ENCODE measurements at regions not wholly inside any gene's neighbourhood (a gene's known extent, or its start where the extent isn't known, plus 50 kb on each side); places are given as distances from the start of the nearest gene placed in this dataset.
"Not testable (repeated sequence)": the region's sequence is repeated elsewhere in the genome, so short reads cannot be mapped to it uniquely, and the experiment has no call there.

DNA sequence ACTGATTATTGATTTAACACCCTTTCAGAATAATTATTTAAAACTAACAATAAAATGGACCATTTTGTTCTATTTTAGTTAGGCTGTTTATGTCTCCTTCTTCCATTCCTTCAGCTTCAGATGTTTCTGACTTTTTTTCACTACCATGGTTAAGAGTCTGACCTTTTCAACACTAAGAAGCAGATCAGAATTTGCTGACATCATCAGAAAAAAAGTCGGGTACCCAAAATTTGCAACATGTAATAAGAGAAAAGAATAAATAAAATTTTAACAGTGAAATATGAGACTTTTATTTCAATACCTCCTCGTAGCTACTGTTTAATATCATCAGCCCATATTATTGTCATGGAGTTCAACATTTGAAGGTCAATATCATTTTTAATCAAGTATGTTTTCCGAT is 1158.3 kb downstream of the RPIA start:
- no peaks in the 10 kb centered on the region for H3K79me1 ChIP-seq (ENCODE audit: low read length)
- DNase-seq = no peak
- H3K9ac ChIP-seq (ENCODE audit: low read length) = no peak overlapping the region
- no peaks in the 10 kb centered on the region for H3K79me2 ChIP-seq (ENCODE audit: control insufficient read depth, insufficient read depth, low read length)
- no peak overlapping the region for H2BK5ac ChIP-seq (ENCODE audit: low read length)
- H3K4me2 ChIP-seq (ENCODE audit: low read length) = no peak overlapping the region
- H2BK120ac ChIP-seq (ENCODE audit: low read depth, low read length) = no peak overlapping the region
- no peaks in the 10 kb centered on the region for H3K4me1 ChIP-seq (ENCODE audit: control insufficient read depth, low read depth, low read length)
- no peak overlapping the region for H4K8ac ChIP-seq (ENCODE audit: low read depth, low read length)
- no peak overlapping the region for H3K4ac ChIP-seq (ENCODE audit: low read depth, low read length)
- no peak overlapping the region for H3K23ac ChIP-seq (ENCODE audit: low read length)
- no CpG with 5 or more reads among the region's 3 CpGs for WGBS (ENCODE audit: extremely low coverage, insufficient coverage, low lambda C conversion rate)
- no peak overlapping the region for H2BK15ac ChIP-seq (replicated peaks; ENCODE audit: low read depth)
- H4K5ac ChIP-seq (ENCODE audit: low read length) = no peak overlapping the region
- no peak overlapping the region for H3K27ac ChIP-seq (ENCODE audit: low read depth, low read length)
- H3K18ac ChIP-seq (ENCODE audit: low read length) = no peak overlapping the region
- H3K4me3 ChIP-seq (ENCODE audit: low read length) = no peak overlapping the region
- H3K27me3 ChIP-seq (ENCODE audit: insufficient read depth, low read length, poor library complexity) = no peaks in the 10 kb centered on the region
- no peak overlapping the region for H3K56ac ChIP-seq (ENCODE audit: low read length)
- H2AK5ac ChIP-seq (ENCODE audit: low read length) = no peak overlapping the region
- no peaks in the 10 kb centered on the region for H3K36me3 ChIP-seq (ENCODE audit: control insufficient read depth, insufficient read depth, low read length)

DNA sequence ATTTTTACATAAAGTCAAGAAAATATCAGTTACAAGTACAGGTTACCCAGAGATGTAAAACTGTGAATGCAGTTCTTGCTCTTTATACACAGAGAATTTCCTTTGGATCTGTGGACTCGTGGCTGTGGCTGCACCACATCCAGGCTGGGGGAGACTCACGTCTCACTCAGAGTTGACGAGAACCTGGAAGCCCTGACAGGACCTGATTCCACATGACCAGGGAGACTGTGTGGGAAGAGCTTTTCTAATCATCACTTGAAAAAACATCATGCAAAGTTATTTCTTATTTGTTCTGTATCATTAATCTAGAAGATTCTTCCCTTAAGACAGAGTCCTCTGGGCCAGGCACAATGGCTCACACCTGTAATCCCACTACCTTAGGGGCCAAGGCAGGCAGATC is 1159.0 kb downstream of the RPIA start:
- Histone ChIP-seq H2AK5ac (ENCODE audit: low read length) (no peak overlapping the region), H2BK15ac (replicated peaks; ENCODE audit: low read depth) (no peak overlapping the region), H3K23ac (ENCODE audit: low read length) (no peak overlapping the region), H3K4ac (ENCODE audit: low read depth, low read length) (no peak overlapping the region), H4K5ac (ENCODE audit: low read length) (no peak overlapping the region), H3K4me2 (ENCODE audit: low read length) (no peak overlapping the region), H3K18ac (ENCODE audit: low read length) (no peak overlapping the region), H3K4me3 (ENCODE audit: low read length) (no peak overlapping the region), H3K4me1 (ENCODE audit: control insufficient read depth, low read depth, low read length) (no peaks in the 10 kb centered on the region), H3K27me3 (ENCODE audit: insufficient read depth, low read length, poor library complexity) (no peaks in the 10 kb centered on the region), H3K56ac (ENCODE audit: low read length) (no peak overlapping the region), H3K79me2 (ENCODE audit: control insufficient read depth, insufficient read depth, low read length) (no peaks in the 10 kb centered on the region), H3K9ac (ENCODE audit: low read length) (no peak overlapping the region), H3K27ac (ENCODE audit: low read depth, low read length) (no peak overlapping the region), H3K36me3 (ENCODE audit: control insufficient read depth, insufficient read depth, low read length) (no peaks in the 10 kb centered on the region), H2BK5ac (ENCODE audit: low read length) (no peak overlapping the region), H4K8ac (ENCODE audit: low read depth, low read length) (no peak overlapping the region), H3K79me1 (ENCODE audit: low read length) (no peaks in the 10 kb centered on the region), H2BK120ac (ENCODE audit: low read depth, low read length) (no peak overlapping the region)
- no peak for DNase-seq
- no CpG with 5 or more reads among the region's 3 CpGs for WGBS (ENCODE audit: extremely low coverage, insufficient coverage, low lambda C conversion rate)

DNA sequence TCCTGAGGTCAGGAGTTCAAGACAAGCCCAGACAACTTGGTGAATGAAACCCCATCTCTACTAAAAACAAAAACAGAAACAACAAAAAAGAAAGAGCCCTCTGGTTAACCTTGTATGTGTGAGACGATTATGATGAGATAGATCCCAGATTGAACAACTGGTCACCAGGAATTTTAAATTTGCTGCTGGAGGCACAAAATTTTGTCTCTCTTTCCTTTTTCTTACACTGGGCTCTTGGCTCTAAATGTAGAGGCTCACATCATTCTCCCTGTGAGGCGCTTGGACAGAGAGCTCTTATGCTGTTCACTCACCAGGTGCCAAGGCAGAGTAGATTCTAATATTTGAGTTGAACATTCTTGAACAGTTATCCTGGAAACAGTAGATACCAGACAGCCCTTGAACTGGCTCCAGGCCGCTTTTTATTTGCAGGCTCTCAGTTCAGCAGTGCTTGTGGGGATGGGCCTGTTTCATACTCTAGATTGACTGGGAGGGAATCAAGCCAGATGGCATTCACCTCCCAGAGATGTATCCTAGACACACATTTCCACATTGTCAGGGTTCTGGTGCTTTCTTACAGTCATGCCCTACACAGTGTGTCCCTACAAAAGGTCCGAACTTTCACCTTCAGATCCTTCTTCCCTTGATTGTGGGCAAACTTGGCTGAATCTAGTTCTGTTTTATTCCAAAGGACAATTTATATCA is 1159.6 kb downstream of the RPIA start:
- Histone ChIP-seq H2BK15ac (replicated peaks; ENCODE audit: low read depth) (no peak overlapping the region), H2BK5ac (ENCODE audit: low read length) (no peak overlapping the region), H4K5ac (ENCODE audit: low read length) (no peak overlapping the region), H4K8ac (ENCODE audit: low read depth, low read length) (no peak overlapping the region), H3K27ac (ENCODE audit: low read depth, low read length) (no peak overlapping the region), H3K4ac (ENCODE audit: low read depth, low read length) (no peak overlapping the region), H3K9ac (ENCODE audit: low read length) (no peak overlapping the region), H3K23ac (ENCODE audit: low read length) (no peak overlapping the region), H3K79me1 (ENCODE audit: low read length) (no peaks in the 10 kb centered on the region), H3K36me3 (ENCODE audit: control insufficient read depth, insufficient read depth, low read length) (no peaks in the 10 kb centered on the region), H2AK5ac (ENCODE audit: low read length) (no peak overlapping the region), H3K79me2 (ENCODE audit: control insufficient read depth, insufficient read depth, low read length) (no peaks in the 10 kb centered on the region), H3K4me1 (ENCODE audit: control insufficient read depth, low read depth, low read length) (no peaks in the 10 kb centered on the region), H3K56ac (ENCODE audit: low read length) (no peak overlapping the region), H3K27me3 (ENCODE audit: insufficient read depth, low read length, poor library complexity) (no peaks in the 10 kb centered on the region), H3K18ac (ENCODE audit: low read length) (no peak overlapping the region), H3K4me2 (ENCODE audit: low read length) (no peak overlapping the region), H2BK120ac (ENCODE audit: low read depth, low read length) (no peak overlapping the region), H3K4me3 (ENCODE audit: low read length) (no peak overlapping the region)
- WGBS (ENCODE audit: extremely low coverage, insufficient coverage, low lambda C conversion rate) = no CpG with 5 or more reads among the region's 4 CpGs
- no peak for DNase-seq

DNA sequence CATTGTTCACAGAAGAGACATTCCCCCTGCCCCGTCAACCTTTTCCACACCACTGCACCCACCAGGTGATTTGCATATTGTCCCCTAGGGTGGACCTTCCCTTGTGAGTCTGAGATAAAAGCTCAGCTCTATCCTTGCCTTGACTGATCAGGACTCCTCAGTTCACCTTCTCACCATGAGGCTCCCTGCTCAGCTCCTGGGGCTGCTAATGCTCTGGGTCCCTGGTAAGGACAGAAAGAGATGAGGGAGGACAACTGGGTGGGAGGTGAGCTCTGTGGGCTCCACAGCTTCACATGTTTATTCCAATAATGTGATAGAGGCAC is 1160.1 kb downstream of the RPIA start:
- no peak overlapping the region for H2BK120ac ChIP-seq (ENCODE audit: low read depth, low read length)
- no peaks in the 10 kb centered on the region for H3K79me1 ChIP-seq (ENCODE audit: low read length)
- no peak overlapping the region for H2AK5ac ChIP-seq (ENCODE audit: low read length)
- H3K18ac ChIP-seq (ENCODE audit: low read length) = no peak overlapping the region
- H3K27me3 ChIP-seq (ENCODE audit: insufficient read depth, low read length, poor library complexity) = no peaks in the 10 kb centered on the region
- H4K8ac ChIP-seq (ENCODE audit: low read depth, low read length) = no peak overlapping the region
- H3K4ac ChIP-seq (ENCODE audit: low read depth, low read length) = no peak overlapping the region
- no peak overlapping the region for H2BK5ac ChIP-seq (ENCODE audit: low read length)
- no peaks in the 10 kb centered on the region for H3K79me2 ChIP-seq (ENCODE audit: control insufficient read depth, insufficient read depth, low read length)
- no peaks in the 10 kb centered on the region for H3K36me3 ChIP-seq (ENCODE audit: control insufficient read depth, insufficient read depth, low read length)
- H3K4me2 ChIP-seq (ENCODE audit: low read length) = no peak overlapping the region
- H3K27ac ChIP-seq (ENCODE audit: low read depth, low read length) = no peak overlapping the region
- H3K4me3 ChIP-seq (ENCODE audit: low read length) = peak overlapping the region; percentile 15
- no peak for DNase-seq
- H3K4me1 ChIP-seq (ENCODE audit: control insufficient read depth, low read depth, low read length) = no peaks in the 10 kb centered on the region
- H3K56ac ChIP-seq (ENCODE audit: low read length) = no peak overlapping the region
- H4K5ac ChIP-seq (ENCODE audit: low read length) = no peak overlapping the region
- no peak overlapping the region for H3K9ac ChIP-seq (ENCODE audit: low read length)
- no CpG with 5 or more reads among the region's 1 CpG for WGBS (ENCODE audit: extremely low coverage, insufficient coverage, low lambda C conversion rate)
- no peak overlapping the region for H3K23ac ChIP-seq (ENCODE audit: low read length)
- H2BK15ac ChIP-seq (replicated peaks; ENCODE audit: low read depth) = no peak overlapping the region

- no CpG with 5 or more reads among the region's 1 CpG for WGBS (ENCODE audit: extremely low coverage, insufficient coverage, low lambda C conversion rate)
- not testable (repeated sequence) for H3K4me3 ChIP-seq (ENCODE audit: low read length); H3K23ac ChIP-seq (ENCODE audit: low read length); H3K4me2 ChIP-seq (ENCODE audit: low read length); H3K36me3 ChIP-seq (ENCODE audit: control insufficient read depth, insufficient read depth, low read length); H4K5ac ChIP-seq (ENCODE audit: low read length); H2BK5ac ChIP-seq (ENCODE audit: low read length); H3K79me2 ChIP-seq (ENCODE audit: control insufficient read depth, insufficient read depth, low read length); H2AK5ac ChIP-seq (ENCODE audit: low read length); H2BK15ac ChIP-seq (replicated peaks; ENCODE audit: low read depth); H3K27ac ChIP-seq (ENCODE audit: low read depth, low read length); H3K4me1 ChIP-seq (ENCODE audit: control insufficient read depth, low read depth, low read length); H3K9ac ChIP-seq (ENCODE audit: low read length); H3K56ac ChIP-seq (ENCODE audit: low read length); H2BK120ac ChIP-seq (ENCODE audit: low read depth, low read length); DNase-seq; H3K79me1 ChIP-seq (ENCODE audit: low read length); H3K27me3 ChIP-seq (ENCODE audit: insufficient read depth, low read length, poor library complexity); H3K4ac ChIP-seq (ENCODE audit: low read depth, low read length); H3K18ac ChIP-seq (ENCODE audit: low read length); H4K8ac ChIP-seq (ENCODE audit: low read depth, low read length)
These were observed 1162.0 kb downstream of the RPIA start for GRCh38 chr2:89853427-89853826.

GRCh38 chr2:89855752-89856151 is 1164.3 kb downstream of the RPIA start:
- not testable (repeated sequence) for H3K18ac ChIP-seq (ENCODE audit: low read length); H2BK120ac ChIP-seq (ENCODE audit: low read depth, low read length); H4K8ac ChIP-seq (ENCODE audit: low read depth, low read length); H3K79me1 ChIP-seq (ENCODE audit: low read length); H4K5ac ChIP-seq (ENCODE audit: low read length); H3K79me2 ChIP-seq (ENCODE audit: control insufficient read depth, insufficient read depth, low read length); H2BK15ac ChIP-seq (replicated peaks; ENCODE audit: low read depth); H3K4me2 ChIP-seq (ENCODE audit: low read length); H2BK5ac ChIP-seq (ENCODE audit: low read length); H2AK5ac ChIP-seq (ENCODE audit: low read length); H3K9ac ChIP-seq (ENCODE audit: low read length); H3K27ac ChIP-seq (ENCODE audit: low read depth, low read length); H3K27me3 ChIP-seq (ENCODE audit: insufficient read depth, low read length, poor library complexity); H3K4me1 ChIP-seq (ENCODE audit: control insufficient read depth, low read depth, low read length); H3K4me3 ChIP-seq (ENCODE audit: low read length); H3K23ac ChIP-seq (ENCODE audit: low read length); H3K56ac ChIP-seq (ENCODE audit: low read length); H3K4ac ChIP-seq (ENCODE audit: low read depth, low read length); DNase-seq; H3K36me3 ChIP-seq (ENCODE audit: control insufficient read depth, insufficient read depth, low read length)
- no CpG with 5 or more reads among the region's 2 CpGs for WGBS (ENCODE audit: extremely low coverage, insufficient coverage, low lambda C conversion rate)

All from mesendoderm (in vitro differentiated cells).